Astrocyte of the cerebellum (primary cell): ENCODE measurements at regions not wholly inside any gene's neighbourhood (a gene's known extent, or its start where the extent isn't known, plus 50 kb on each side); places are given as distances from the start of the nearest gene placed in this dataset.
"Not testable (repeated sequence)": the region's sequence is repeated elsewhere in the genome, so short reads cannot be mapped to it uniquely, and the experiment has no call there.

ENCODE experiments used
- DNase-seq: peaks from one replicate; pipeline ENCODE4 v3.0.0-alpha.2; 2011; ENCODE audit warnings: low read depth
- H3K4me3 ChIP-seq: 2 replicates; pipeline ENCODE4 v1.5.1; 2011; ENCODE audit warnings: mild to moderate bottlenecking, low read depth, low read length, moderate library complexity
- in situ Hi-C: cut with HindIII; loops from 2 replicates; pipeline ENCODE4 v1.10.0; 2017; ENCODE audit warnings: low sequenced_read_pairs

DNA sequence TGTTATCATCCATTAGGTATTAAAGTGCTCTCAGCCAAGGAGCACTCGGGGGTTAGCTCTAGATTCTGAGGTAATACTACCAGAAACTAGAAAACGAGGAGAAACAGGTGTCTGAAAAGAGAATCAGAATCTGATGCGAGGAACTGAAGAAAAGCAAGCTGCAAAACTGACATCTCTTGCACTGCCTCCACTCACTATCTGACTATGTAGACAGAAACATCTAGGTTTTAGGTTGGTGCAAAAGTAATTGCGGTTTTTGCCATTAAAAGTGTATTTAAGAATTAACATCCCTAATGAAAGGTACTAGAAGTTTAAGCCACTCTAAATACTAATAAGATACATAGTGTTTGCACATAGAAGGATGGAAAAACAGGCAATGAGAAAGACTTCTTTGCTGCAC lies 334.4 kb downstream of the GOLGA6L6 start:
- DNase-seq, in situ Hi-C loops, H3K4me3 ChIP-seq: not testable (repeated sequence)

DNA sequence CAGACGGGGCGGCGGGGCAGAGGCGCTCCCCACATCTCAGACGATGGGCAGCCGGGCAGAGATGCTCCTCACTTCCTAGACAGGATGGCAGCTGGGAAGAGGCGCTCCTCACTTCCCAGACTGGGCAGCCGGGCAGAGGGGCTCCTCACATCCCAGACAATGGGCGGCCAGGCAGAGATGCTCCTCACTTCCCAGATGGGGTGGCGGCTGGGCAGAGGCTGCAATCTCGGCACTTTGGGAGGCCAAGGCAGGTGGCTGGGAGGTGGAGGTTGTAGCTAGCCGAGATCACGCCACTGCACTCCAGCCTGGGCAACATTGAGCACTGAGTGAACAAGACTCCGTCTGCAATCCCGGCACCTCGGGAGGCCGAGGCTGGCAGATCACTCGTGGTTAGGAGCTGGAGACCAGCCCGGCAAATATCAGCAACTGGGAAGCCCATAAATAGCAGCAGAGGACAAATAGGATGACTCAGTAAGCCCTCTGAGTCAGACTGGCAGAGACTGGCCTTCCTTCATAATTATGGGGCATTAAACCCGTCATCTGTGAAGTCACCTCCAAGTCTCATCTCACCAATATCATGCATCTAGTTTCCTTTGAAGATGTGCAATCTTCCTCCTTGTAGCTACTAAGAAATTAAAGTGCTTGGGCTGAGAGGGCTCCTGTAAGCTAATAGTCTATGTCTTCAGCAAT lies 337.3 kb downstream of the GOLGA6L6 start:
- DNase-seq, in situ Hi-C loops, H3K4me3 ChIP-seq: not testable (repeated sequence)

DNA sequence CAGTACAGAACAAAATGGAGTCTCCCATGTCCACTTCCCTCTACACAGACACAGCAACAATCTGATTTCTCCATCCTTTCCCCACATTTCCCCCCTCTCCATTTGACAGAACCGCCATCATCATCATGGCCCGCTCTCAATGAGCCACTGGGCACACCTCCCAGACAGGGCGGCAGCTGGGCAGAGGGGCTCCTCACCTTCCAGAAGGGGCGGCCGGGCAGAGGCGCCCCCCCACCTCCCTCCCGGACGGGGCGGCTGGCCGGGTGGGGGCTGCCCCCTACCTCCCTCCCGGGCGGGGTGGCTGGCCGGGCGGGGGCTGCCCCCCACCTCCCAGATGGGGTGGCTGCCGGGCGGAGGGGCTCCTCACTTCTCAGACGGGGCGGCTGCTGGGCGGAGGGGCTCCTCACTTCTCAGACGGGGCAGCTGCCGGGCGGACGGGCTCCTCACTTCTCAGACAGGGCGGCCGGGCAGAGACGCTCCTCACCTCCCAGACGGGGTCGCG lies 337.9 kb downstream of the GOLGA6L6 start:
- in situ Hi-C loops, DNase-seq: not testable (repeated sequence)

DNA sequence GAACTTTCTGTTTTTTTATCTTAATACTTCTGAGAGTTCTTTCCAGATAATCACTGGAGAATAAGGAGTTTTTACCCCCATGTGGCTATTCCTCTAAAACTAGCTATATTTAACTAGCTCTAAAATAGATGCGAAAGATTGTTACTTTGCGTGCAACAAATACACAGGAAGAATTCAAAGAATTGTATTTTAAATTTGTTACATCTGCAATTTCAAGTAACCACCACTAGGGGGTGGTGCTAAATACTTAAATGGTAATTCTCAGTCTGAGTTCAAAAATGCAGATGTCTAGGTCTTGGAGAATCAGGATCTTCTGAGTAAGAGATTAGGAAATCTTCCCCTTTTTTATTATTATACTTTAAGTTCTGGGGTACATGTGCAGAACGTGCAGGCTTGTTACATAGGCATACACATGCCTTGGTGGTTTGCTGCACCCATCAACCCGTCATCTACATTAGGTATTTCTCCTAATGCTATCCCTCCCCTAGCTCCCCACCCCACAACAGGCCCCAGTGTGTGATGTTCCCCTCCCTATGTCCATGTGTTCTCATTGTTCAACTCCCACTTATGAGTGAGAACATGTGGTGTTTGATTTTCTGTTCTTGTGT lies 346.9 kb downstream of the GOLGA6L6 start:
- in situ Hi-C loops, H3K4me3 ChIP-seq, DNase-seq: not testable (repeated sequence)

More for the DNA sequence above, 337.9 kb downstream of the GOLGA6L6 start:
- H3K4me3 ChIP-seq: not testable (repeated sequence)

DNA sequence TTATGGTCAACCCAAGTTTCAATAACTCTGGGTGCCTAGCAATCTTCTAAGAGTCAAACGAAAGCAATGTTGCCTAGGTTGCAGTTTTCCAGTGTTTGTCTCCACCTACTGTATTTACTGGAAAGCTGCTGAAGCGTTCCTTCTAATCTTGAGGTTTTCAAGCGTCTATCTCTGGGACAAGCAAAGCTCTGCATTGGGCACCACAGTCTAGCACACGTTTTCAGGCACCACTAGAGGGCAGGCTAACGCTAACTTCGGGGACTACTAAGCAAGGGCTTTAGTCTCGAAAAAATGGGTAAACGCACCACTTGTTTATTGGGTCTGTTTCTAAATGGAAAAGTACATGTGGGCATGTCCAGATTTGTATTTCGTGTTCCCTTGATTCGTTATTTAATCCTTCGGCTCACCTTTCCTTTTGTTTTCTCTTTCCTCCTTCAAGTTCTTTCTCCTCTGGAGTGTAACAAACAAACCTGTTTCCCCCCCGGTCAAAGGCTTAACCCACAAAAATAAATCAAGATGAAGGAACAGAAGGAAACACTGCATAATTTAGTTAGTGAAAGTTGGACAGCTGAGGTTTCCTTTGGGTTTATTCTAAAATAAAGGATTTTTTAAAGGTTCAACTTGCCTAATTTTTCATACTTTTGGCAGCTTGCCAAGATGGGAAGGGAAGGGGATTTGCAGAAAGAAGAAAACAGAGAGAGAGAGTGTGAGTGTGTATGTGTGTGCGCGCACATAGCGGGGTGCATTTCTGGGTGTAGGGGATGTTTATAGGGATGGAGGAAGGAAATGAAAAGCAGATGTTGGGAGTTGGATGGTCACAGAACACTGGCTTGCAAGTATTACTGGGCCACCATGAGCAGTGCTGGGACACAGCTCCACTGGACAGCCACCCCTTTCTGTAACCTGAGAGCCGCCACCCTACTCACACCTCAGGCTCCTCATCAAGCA lies 348.3 kb downstream of the GOLGA6L6 start:
- in situ Hi-C loops, DNase-seq, H3K4me3 ChIP-seq: not testable (repeated sequence)

DNA sequence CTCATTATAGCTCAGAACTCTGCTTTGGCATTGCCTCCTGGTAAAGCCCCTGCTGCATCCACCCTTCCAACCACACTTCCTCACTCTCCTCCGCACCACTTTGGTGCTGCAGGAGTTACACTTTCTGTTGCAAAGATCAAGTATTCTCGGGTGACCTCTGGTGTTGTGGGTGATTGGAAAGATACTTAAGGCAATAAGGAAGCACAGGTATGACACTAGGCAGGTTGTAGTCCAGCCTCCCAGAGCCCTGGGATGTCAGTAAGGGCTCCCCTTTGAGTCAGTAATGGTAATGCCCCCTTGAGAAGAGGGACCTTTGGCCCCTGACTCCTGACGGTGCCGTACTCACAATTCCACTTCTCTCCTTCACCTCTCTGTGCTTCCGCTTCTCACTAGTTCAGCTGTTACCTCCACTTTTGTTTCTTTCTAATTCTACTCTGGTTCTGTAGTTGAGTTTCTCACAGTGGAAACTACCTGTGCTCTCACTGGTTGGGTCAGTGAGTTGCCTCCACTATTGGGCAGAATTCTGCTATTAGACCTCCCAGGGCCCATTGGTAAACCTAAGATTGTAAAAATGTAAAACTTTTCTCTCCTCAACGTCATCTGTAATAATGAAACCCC lies 350.0 kb downstream of the GOLGA6L6 start:
- in situ Hi-C loops, DNase-seq, H3K4me3 ChIP-seq: not testable (repeated sequence)

DNA sequence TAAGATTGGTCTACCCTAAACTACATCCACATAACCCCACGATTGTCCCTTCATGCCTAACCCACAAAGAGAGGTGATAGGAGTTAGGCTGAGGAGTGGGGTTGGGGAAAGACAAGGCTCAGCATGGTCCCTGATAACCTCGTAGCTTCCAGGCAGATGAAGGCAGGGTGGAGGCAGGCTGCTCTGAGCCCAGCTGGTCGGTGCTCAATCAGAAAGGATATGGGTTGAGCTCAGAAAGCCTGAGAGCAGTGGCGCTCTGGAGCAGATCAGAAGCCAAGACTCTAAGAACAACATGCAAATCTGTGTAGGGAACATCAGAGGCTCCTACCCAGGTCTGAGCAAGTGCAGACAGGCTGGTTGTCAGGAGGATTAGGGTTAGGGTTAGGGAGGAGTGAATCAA lies 353.0 kb downstream of the GOLGA6L6 start:
- in situ Hi-C loops, H3K4me3 ChIP-seq, DNase-seq: not testable (repeated sequence)

DNA sequence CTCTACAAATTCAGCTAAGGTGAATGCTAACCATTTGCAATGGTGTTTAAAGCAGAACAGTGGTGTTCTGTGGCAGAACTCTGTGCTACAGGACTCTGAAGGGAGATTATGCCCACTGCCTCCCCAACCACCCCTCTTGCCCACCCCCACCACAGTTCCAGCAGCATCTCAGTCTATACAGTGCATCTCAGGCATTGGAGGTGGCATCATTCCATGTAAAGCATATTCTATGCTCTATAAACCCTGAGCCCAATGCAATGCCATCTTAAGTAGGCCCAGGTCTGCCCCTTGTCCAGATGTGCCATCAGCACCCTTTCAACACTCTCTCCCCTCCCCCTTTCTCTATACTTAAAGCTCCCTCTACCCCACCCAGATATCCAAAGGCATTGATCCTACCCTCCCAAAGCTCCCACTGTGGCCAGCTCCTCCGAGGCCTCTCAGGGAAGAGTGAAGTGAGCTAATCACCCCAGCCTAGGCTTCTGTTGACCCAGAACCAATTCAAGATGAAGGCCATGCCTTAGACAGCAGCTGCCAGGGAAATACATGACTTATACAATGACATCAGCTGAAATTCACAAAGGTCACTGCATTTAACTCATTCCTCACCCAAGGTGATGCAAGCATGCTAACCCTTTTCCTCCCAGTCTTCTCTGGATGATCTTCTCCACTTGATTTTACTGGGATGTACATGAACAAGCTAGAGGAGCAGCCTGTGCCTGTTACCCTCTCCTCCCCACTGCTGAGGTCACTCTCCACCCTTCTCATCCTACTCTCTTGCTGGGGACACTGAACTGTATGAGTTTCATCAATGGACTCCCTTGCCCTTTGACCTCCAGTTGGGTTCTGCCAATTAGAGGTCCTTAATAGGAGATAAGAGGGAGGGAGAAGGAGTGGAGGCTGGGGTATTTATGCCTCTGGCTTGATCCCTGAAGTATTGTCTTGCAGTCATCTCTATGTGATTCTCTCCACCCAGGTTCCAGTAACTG lies 353.9 kb downstream of the GOLGA6L6 start:
- in situ Hi-C loops, DNase-seq, H3K4me3 ChIP-seq: not testable (repeated sequence)

DNA sequence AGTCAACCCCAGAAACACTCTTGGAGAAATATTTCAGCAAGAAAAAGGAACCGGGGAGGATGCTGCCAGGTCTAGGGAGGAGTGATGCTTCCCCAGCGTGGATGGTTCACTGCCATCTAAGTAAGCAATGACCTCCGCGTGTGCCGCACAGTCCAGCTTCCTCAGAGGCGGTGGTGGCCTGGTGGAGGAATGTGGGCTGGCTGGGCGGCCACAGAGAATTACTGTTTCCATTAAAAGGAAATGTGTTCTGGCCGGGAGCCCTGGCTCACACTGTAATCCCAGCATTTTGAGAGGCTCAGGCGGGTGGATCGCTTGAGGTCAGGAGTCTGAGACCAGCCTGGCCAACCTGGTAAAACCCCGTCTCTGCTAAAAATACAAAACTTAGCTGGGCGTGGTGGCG lies 356.7 kb downstream of the GOLGA6L6 start:
- DNase-seq, H3K4me3 ChIP-seq, in situ Hi-C loops: not testable (repeated sequence)

DNA sequence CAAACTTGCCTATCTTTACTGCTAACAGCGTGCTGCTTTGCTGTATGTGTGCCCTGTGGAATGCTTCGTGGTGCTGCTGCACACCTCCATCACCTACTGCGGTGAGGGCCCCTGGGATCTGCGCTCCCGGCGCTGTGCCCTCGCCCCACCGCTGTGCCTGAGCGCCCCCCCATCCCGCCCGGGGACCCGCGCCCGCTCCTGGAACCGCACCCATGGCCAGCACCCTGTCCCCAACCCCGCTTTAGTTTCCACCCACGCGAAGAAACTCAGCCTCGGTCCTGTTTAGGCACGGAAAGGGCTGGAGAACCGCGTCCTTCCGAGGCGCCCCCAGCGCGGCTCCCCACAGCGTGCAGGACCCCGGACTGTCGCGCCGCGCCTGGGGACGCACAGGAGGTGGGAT lies 373.4 kb downstream of the GOLGA6L6 start:
- in situ Hi-C loops, H3K4me3 ChIP-seq, DNase-seq: not testable (repeated sequence)

DNA sequence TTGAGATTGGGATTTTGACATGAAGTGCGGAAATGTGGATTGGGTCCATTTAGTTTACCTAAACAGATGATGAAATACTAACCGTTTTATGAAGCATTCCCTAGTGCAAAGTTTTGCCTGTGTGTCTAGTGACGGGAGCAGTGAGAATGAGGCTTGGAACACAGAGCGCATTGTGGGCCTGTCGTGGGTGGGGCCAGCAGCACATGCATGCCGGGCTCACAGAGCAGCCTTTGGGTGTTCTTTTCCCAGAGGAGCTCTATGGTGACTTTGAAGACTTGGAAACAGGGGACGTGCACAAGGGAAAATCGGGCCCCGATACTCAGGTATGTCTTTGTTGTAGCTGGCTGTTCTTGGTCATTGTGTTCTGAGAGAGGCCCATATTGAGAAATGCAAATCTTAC lies 388.1 kb downstream of the GOLGA6L6 start:
- DNase-seq, in situ Hi-C loops: not testable (repeated sequence)

DNA sequence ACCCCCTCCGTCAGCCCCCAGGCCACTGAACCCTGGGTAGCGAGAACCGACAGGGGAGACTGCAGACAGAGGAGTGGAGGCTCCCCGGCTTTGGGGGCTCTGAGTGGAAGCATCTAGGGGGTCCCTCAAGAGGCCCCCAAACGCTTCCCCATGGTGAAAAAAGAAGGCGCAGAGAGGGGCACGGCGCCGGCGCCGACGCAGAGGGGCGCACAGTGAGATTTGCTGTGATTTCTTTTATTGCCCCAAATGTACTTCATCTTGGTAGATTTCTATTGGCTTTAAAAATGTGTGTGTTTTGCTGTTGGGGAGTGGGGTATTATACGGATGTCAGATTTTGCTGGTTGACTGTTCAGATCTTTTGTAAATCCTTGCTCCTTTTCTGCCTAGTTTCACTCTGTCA lies 392.9 kb downstream of the GOLGA6L6 start:
- DNase-seq, H3K4me3 ChIP-seq, in situ Hi-C loops: not testable (repeated sequence)

More for the DNA sequence above, 388.1 kb downstream of the GOLGA6L6 start:
- H3K4me3 ChIP-seq: not testable (repeated sequence)

DNA sequence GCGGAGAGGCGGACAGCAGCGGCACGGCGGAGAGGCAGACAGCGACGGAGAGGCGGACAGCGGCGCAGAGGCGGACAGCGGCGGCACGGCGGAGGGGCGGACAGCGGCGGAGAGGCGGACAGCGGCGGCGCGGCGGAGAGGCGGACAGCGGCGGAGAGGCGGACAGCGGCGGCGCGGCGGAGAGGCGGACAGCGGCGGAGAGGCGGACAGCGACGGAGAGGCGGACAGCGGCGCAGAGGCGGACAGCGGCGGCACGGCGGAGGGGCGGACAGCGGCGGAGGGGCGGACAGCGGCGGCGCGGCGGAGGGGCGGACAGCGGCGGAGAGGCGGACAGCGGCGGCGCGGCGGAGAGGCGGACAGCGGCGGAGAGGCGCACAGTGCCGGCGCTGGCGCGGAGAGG lies 393.6 kb downstream of the GOLGA6L6 start:
- in situ Hi-C loops, H3K4me3 ChIP-seq, DNase-seq: not testable (repeated sequence)

DNA sequence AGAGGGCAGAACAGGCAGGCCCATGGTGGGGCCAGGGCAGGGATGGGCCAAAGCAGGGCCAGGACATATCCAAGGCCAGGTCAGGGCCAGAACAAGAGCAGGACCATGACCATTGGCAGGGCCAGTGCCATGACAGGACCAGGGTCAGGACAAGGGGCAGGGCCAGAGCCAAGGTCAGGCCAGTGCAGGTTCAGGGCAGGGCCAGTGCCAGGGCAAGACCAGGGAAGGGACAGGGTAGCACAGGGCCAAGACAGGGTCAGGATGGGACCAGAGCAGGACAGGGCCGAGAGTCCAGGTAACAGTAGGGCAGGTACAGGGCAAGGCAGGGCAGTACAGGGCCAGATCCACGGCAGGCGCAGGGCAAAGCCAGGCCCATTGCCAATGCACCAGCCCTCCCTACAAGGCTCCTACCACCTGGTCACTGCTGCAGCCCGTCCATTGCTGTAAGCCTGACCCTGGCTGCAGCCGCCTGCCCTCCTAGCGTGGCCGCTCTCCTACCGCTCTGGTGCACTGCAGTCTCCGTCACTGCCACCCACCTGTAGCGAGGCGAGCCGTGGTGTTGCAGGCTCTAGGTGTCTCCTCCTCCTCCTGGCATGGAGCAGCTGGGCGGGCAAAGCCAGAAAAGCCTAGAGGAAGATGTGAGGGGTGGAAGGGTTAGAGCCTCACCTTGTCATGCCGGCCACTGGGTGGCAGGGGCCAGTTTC lies 397.1 kb downstream of the GOLGA6L6 start:
- in situ Hi-C loops, H3K4me3 ChIP-seq, DNase-seq: not testable (repeated sequence)

DNA sequence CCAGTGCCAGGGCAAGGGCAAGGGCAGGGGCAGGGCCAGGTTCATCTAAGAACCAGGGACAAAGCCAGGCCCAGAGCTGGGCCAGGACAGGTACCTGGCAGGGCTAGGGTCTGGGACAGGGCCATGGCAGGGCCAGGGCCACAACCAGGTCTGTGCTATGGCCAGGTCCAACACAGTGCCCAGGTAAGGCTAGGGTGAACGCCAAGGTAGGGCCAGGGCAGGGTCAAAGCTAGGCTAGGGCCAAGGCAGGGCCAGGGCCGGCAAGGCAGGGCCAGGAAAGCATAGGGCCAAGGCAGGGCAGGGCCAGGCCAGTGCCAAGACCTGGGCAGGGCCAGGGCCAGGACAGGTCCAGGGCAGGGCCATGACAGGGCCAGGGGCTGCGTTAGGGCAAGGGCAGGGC lies 398.7 kb downstream of the GOLGA6L6 start:
- H3K4me3 ChIP-seq, in situ Hi-C loops, DNase-seq: not testable (repeated sequence)
